MV-4-11 (cell line): ENCODE measurements at regions not wholly inside any gene's neighbourhood (a gene's known extent, or its start where the extent isn't known, plus 50 kb on each side); places are given as distances from the start of the nearest gene placed in this dataset.

Experiments used
- DNase-seq: peaks from one replicate; lab custom pipeline; 2025; lab: John Stamatoyannopoulos, UW

- no peak for DNase-seq
These were observed 132.7 kb upstream of the RAP2B start for GRCh38 chr3:153029350-153029749.

GRCh38 chr3:153032891-153033290, 129.1 kb upstream of the RAP2B start:
- no peak for DNase-seq

GRCh38 chr3:153036846-153037245, 125.2 kb upstream of the RAP2B start:
- no peak for DNase-seq

- DNase-seq, result no peak
These were observed 123.7 kb upstream of the RAP2B start for GRCh38 chr3:153038367-153038766.

GRCh38 chr3:153038779-153039178, 123.2 kb upstream of the RAP2B start:
- no peak for DNase-seq

GRCh38 chr3:153041181-153041580, 120.8 kb upstream of the RAP2B start:
- DNase-seq, result peak; percentile 15

GRCh38 chr3:153042088-153042487, 119.9 kb upstream of the RAP2B start:
- no peak for DNase-seq

GRCh38 chr3:153043729-153044328, 118.2 kb upstream of the RAP2B start:
- DNase-seq, result no peak

GRCh38 chr3:153045150-153045549, 116.9 kb upstream of the RAP2B start:
- DNase-seq, result no peak

- no peak for DNase-seq
These were observed 111.0 kb upstream of the RAP2B start for GRCh38 chr3:153050978-153051377.

- peak; percentile 69 for DNase-seq
These were observed 110.5 kb upstream of the RAP2B start for GRCh38 chr3:153051427-153052095.

- peak; percentile 78 for DNase-seq
These were observed 109.9 kb upstream of the RAP2B start for GRCh38 chr3:153052096-153052460.

- DNase-seq, result no peak
These were observed 106.8 kb upstream of the RAP2B start for GRCh38 chr3:153055217-153055616.

GRCh38 chr3:153055779-153056178, 106.2 kb upstream of the RAP2B start:
- DNase-seq, result no peak

- peak; percentile 78 for DNase-seq
These were observed 103.9 kb upstream of the RAP2B start for GRCh38 chr3:153058031-153058688.

GRCh38 chr3:153060346-153060745, 101.7 kb upstream of the RAP2B start:
- DNase-seq, result no peak

- DNase-seq, result no peak
These were observed 100.0 kb upstream of the RAP2B start for GRCh38 chr3:153061938-153062528.

GRCh38 chr3:153063337-153063736, 98.7 kb upstream of the RAP2B start:
- no peak for DNase-seq

GRCh38 chr3:153066983-153067382, 95.0 kb upstream of the RAP2B start:
- DNase-seq, result no peak

- DNase-seq, result peak; percentile 41
These were observed 92.2 kb upstream of the RAP2B start for GRCh38 chr3:153069598-153070510.

GRCh38 chr3:153070511-153070868, 91.5 kb upstream of the RAP2B start:
- no peak for DNase-seq

- DNase-seq, result no peak
These were observed 89.6 kb upstream of the RAP2B start for GRCh38 chr3:153072382-153072781.
